T1000 (cell line): ENCODE measurements at regions not wholly inside any gene's neighbourhood (a gene's known extent, or its start where the extent isn't known, plus 50 kb on each side); places are given as distances from the start of the nearest gene placed in this dataset.

Source experiments
- DNase-seq: peaks from one replicate; lab custom pipeline; 2025; ENCODE audit warnings: mixed read lengths; lab: John Stamatoyannopoulos, UW

DNA sequence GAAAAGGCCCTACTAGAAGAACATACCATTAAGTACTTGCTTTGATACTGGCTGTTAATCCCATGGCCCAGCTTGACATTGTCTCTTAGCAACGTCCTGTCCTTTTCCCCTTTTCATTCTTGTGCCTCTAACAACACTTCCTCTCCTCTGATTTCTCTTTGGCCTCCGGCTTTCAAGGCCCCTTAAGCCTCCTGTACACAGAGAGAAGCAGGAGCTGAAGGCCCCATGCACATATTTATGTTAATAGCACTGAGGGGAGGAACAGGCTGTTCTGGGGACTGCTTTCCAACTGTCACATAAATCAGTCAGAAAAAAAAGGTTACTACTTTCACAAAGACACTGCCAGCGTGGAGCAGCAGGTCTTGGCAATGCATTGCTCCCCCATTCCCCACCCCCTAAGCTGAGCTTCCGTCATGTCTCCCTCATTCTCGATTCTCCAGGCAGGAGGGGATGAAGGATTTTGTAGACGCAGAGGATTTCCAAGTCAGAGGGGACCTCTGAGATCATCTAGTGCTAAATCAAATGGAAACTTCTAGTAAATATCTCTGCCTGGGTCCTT lies 257.4 kb upstream of the ADAMTS9 start:
- DNase-seq = no peak

DNA sequence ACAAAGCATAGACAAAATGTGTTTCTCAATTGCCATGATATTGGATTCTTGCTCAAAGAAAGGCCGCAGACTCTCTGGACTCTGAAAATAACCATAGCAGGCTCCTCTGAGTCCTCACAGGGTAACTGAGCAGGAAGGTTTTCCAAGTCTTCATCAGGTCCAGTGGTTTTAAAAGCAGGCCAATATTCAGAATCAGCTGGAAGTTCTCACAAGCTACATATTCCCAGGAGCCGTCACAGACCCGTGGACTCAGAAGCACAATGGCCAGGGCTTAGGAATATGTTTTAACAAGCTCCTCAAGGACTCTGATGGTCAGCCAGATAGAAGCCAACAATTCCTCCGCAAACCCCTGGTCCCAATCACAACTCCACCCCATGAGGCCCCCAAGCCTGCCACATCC lies 256.1 kb upstream of the ADAMTS9 start:
- no peak for DNase-seq

GRCh38 chr3:64940596-64941348 lies 253.0 kb upstream of the ADAMTS9 start:
- no peak for DNase-seq

- DNase-seq = no peak
Observed at GRCh38 chr3:64939747-64940450, 252.1 kb upstream of the ADAMTS9 start.

DNA sequence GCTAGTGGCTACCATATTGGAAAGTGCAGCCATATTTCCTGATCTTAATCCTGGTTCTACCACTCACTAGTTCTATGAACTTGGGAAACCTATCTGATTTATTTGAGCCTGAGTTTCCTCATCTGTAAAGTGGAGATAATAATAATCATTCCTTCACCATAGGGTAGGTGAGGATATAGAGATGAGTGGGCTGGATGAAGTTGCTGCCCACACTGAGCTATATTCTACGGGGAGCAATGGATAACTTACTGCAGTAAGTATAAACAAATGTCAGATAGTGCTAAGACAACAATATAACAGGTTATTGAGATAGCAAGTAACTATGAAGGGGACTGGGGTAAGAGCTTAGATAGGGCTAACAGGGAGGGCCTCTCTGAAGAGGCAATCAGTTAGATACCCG lies 251.5 kb upstream of the ADAMTS9 start:
- DNase-seq = no peak

DNA sequence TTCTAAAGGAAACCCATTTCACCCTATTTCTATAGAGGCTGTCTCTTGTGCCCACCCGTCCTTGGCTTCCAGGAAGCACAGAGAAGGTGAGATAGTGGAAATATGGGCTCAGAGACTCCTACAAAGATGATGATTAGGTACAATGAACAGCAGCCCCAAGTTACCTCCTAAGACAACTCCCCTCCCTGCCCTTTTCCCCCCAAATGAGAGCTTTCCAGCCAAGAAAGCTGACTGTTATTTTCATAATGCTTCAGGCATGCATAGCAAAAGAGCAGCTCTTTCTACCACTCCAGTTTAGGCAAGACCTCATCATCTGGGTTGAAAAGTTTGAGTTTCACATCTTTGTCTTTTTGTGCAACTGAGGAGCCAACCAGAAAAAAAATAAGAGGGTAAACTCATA lies 248.8 kb upstream of the ADAMTS9 start:
- no peak for DNase-seq

DNA sequence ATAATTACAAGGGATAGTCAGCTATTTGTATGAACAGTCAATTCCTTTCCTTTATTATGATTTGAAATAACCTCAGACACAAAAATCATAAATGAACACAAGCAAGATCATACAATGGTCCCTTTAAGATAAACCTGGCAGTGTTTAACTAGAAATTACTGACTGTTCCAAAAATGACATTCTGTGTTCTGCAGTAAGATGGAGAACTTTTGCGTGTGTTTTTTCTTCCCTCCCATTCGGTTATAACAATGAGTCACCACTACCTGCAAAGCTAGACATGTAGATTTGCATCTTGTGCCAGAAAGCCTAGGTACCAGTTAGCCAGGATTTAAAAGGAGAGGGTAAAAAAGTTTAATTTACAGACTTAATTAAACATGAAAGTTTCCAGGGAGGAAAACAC lies 248.2 kb upstream of the ADAMTS9 start:
- DNase-seq = no peak

DNA sequence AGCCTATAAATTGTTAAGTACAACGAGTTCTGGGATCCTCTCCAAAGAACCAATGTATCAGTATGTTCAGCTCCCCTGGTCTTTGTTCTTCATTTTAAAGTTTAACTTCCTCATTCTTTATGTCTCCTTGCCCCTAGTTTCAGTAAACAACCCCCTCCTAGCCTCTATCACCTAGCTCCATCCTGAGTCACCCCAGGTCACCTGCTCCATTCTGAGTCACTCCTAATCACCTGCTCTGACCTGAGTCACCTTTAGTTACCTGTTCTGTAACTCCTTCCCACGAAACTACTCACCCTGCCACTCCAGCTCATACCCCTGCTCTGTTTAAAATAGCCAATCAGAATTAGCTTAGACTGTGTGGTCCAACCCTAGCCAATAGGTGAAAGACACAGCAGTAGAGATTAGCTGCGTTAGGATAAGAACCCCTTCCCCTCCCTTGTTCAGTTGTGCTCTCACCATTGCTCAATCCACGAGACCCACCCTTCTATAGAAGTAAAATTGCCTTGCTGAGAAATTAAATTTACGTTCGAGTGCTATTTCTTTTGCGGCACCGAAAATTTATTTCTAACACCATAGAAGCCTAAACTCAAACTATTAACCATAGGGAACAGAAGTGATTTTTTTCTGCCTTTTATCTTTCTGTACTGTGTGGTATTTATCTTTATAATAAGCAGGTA lies 245.0 kb upstream of the ADAMTS9 start:
- no peak for DNase-seq

GRCh38 chr3:64932016-64932518 lies 244.3 kb upstream of the ADAMTS9 start:
- DNase-seq = no peak

- DNase-seq = no peak
Observed at GRCh38 chr3:64930891-64931290, 243.1 kb upstream of the ADAMTS9 start.

GRCh38 chr3:64928683-64929082 lies 240.9 kb upstream of the ADAMTS9 start:
- no peak for DNase-seq

DNA sequence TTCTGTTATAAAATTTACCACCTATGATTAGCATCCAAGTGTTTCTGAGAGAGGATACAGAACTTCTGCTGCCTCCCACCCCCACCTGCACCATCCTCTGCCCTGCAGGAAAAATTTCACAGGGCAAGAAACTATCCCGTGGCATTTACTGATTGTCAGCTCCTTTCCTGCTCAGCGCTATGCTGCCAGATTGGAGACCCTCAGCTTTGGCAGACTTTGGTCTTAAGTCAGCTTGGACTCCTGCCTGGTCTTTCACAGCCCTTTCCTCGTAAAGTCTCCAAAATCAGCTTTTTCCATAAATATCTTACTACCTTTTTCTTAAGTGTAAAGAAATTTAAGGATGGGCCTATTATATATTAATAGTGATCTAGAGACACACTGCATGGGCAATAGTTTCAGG lies 239.9 kb upstream of the ADAMTS9 start:
- no peak for DNase-seq

GRCh38 chr3:64925575-64925974 lies 237.8 kb upstream of the ADAMTS9 start:
- DNase-seq = no peak

- DNase-seq = no peak
Observed at GRCh38 chr3:64924961-64925360, 237.2 kb upstream of the ADAMTS9 start.

GRCh38 chr3:64922213-64922612 lies 234.4 kb upstream of the ADAMTS9 start:
- no peak for DNase-seq

GRCh38 chr3:64921281-64922065 lies 233.7 kb upstream of the ADAMTS9 start:
- no peak for DNase-seq

GRCh38 chr3:64919934-64920333 lies 232.1 kb upstream of the ADAMTS9 start:
- no peak for DNase-seq

DNA sequence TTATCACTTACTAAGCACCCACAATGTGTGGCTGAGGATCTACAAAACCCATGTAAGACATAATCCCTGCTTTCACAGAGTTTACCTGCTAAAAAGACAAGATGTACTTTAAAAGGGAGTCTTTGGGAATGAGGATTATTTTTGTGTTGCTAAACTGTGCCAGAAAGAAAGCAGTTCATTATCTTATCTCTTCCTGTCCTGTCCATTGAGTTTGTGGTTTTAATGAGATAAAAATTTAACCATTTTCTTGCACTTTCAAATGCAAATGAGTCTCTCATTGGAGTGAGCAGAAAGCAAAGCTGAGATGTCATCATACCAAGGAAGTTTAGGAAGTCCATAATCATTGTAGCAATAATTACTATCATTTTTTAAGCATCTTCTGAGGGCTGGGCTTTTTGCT lies 231.2 kb upstream of the ADAMTS9 start:
- no peak for DNase-seq

DNA sequence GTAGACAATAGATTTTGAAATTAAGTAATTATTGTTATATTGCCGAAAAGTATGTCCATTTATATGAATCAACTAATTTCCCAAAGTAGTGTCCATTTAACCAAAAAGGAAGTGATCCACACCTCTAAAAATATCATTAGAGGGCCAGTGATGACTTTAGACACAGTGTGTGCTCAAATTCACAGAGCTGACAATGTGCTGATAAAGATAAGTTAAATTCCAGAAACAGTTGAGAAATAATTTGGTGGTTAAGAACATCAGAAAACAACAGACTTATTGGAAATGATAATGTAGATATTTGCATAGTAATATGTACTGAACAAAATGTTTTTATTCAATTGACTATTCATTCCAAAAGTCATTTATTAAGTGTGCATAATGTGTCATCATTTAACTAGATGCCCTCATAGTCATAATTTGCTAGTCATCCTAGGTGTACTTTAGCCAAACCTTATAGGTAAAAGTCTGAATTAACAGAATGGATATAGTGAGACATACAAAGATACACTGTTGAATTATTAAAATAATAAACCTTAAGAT lies 230.2 kb upstream of the ADAMTS9 start:
- no peak for DNase-seq

GRCh38 chr3:64916937-64917336 lies 229.1 kb upstream of the ADAMTS9 start:
- DNase-seq = no peak

GRCh38 chr3:64916192-64916798 lies 228.5 kb upstream of the ADAMTS9 start:
- no peak for DNase-seq
